SK-N-MC (cell line): ENCODE measurements at regions not wholly inside any gene's neighbourhood (a gene's known extent, or its start where the extent isn't known, plus 50 kb on each side); places are given as distances from the start of the nearest gene placed in this dataset.
"Not testable (repeated sequence)": the region's sequence is repeated elsewhere in the genome, so short reads cannot be mapped to it uniquely, and the experiment has no call there.

Source experiments
- DNase-seq: peaks from one replicate; pipeline ENCODE4 v3.0.0-alpha.2; 2011; ENCODE audit warnings: low read depth, low spot score
- H3K27ac ChIP-seq: fragments of 200-600 bp; sonication (generic); 2 replicates; pipeline ENCODE4 v1.5.1; 2016; ENCODE audit warnings: mixed run types
- H3K36me3 ChIP-seq: fragments of 200-600 bp; sonication (generic); 2 replicates; pipeline ENCODE4 v1.6.1; 2017; ENCODE audit warnings: antibody characterized with exemption, low read length, mixed read lengths; ENCODE audit not compliant: insufficient read depth
- H3K4me3 ChIP-seq: fragments of 200-600 bp; sonication (generic); 2 replicates; pipeline ENCODE4 v1.5.1; 2016
- H3K9ac ChIP-seq: fragments of 200-600 bp; sonication (generic); 2 replicates; pipeline ENCODE4 v1.8.0; 2017; ENCODE audit warnings: mixed run types, mixed read lengths; ENCODE audit not compliant: insufficient read length
- H3K9me3 ChIP-seq: fragments of 200-600 bp; sonication (generic); 2 replicates; pipeline ENCODE4 v1.6.1; 2017; ENCODE audit warnings: low read depth, mild to moderate bottlenecking, antibody characterized with exemption, low read length, moderate library complexity, mixed read lengths
- EZH2 ChIP-seq: fragments of 200-600 bp; sonication (generic); IDR thresholded peaks from one replicate; pipeline ENCODE4 v1.6.1; 2017; ENCODE audit warnings: antibody characterized with exemption
- FOXP2 ChIP-seq: optimal IDR thresholded peaks from 2 replicates; pipeline ENCODE3; 2011; ENCODE audit warnings: mild to moderate bottlenecking, moderate library complexity; ENCODE audit not compliant: insufficient read depth; ENCODE audit errors: extremely low read length, control extremely low read depth
- POLR2AphosphoS5 ChIP-seq: IDR thresholded peaks from 2 replicates; pipeline ENCODE4 v1.6.1; 2012; ENCODE audit warnings: mild to moderate bottlenecking, low read depth, low read length, borderline replicate concordance

- Histone ChIP-seq H3K9me3 (no peaks in the 10 kb centered on the region), H3K9ac (no peak overlapping the region), H3K36me3 (no peaks in the 10 kb centered on the region), H3K27ac (no peak overlapping the region), H3K4me3 (no peak overlapping the region)
- TF ChIP-seq POLR2AphosphoS5 (no peak), EZH2 (no peak), FOXP2 (no peak)
- DNase-seq, result no peak
These were observed 280.1 kb downstream of the GATA3 start for GRCh38 chr10:8334631-8335030.

DNA sequence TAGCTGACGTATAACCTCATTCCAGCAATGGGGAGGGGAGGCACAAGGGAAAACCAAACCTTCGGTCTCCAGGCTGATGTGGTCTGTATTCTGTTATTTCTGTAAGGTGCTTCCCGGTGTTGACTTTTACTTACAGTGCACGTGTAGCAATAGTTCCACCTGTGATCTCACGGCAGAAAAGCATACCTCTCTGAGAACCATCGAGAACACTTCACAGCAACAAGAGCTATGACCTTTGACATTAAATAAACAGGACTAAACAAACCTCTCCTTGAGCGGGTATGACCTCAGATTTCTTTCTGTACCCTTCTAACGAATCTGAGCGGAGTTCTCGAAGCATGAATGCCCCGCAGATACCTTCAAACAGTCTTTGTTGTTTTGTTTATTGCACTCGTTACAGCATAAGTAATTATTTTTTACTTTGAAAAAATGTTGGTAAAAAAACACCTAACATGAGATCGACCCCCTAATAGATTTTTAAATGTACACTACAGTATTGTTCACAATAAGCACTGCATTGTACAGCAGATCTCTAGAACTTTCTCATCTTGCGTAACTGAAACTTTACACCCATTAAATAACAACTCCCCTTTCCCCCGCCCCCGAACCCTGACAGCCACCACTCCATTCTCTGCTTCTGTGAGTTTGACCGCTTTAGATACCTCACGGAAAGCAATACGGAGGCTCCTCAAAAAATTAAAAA is 282.3 kb downstream of the GATA3 start:
- DNase-seq, result no peak
- TF ChIP-seq POLR2AphosphoS5 (no peak), EZH2 (no peak), FOXP2 (no peak)
- Histone ChIP-seq H3K36me3 (no peaks in the 10 kb centered on the region), H3K9ac (no peak overlapping the region), H3K4me3 (no peak overlapping the region), H3K27ac (no peak overlapping the region), H3K9me3 (no peaks in the 10 kb centered on the region)

- Histone ChIP-seq H3K9ac (no peak overlapping the region), H3K36me3 (no peaks in the 10 kb centered on the region), H3K9me3 (no peaks in the 10 kb centered on the region), H3K4me3 (no peak overlapping the region), H3K27ac (no peak overlapping the region)
- TF ChIP-seq FOXP2, result no peak
- no peak for TF ChIP-seq EZH2
- TF ChIP-seq POLR2AphosphoS5, result no peak
- no peak for DNase-seq
These were observed 282.8 kb downstream of the GATA3 start for GRCh38 chr10:8337332-8337651.

DNA sequence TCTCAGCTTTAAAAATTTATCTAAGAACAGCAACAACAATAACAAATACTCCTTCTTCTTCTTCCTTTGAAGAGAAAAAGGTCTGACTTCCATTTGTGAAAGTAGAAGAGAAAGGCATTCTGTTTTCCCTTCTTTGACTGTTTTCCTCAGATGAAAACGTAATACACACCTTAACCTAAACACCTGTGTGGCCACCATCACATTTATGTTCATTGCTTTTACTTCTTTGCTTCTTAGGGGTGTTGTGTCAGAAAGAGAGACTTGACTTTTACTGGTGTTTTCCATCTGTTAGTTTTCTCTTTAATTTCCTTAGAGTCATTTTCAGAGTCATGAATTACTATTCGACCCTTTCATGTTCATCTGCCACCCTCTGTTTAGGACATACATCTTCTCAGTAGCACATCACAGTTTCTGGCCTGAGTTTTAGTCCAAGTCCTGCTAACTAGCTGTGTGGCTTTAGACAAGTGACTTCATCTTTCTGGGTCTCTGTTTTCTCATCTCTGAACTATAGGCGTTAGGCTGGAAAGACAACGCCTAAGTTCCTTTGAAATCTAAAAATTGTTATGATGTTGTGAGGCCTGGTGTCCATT is 283.8 kb downstream of the GATA3 start:
- H3K9ac ChIP-seq, result no peak overlapping the region
- no peak overlapping the region for H3K27ac ChIP-seq
- H3K4me3 ChIP-seq, result no peak overlapping the region
- no peak for DNase-seq
- TF ChIP-seq EZH2, result no peak
- no peak for TF ChIP-seq POLR2AphosphoS5
- no peak for TF ChIP-seq FOXP2
- H3K36me3 ChIP-seq, result no peaks in the 10 kb centered on the region
- H3K9me3 ChIP-seq, result no peaks in the 10 kb centered on the region

DNA sequence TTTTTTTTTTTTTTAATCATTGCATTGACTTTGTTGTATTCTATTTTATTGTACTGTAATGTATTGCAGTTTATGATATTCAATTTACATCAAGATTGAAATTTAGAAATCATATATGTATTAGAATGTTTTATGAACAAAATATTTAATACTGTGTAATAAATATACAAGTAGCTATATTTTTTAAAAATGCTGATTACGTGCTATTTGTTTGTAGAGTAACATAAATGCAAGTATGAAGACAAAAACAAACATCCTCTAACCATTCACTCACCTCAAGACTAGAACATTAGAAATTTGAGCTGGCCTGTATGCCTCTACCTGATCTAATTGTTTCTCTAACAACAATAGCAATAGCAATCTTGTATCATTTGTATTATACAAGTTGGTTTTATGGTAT is 290.3 kb downstream of the GATA3 start:
- Histone ChIP-seq H3K36me3 (no peaks in the 10 kb centered on the region), H3K27ac (no peak overlapping the region), H3K4me3 (no peak overlapping the region), H3K9ac (no peak overlapping the region), H3K9me3 (no peaks in the 10 kb centered on the region)
- TF ChIP-seq POLR2AphosphoS5, result no peak
- TF ChIP-seq EZH2, result no peak
- TF ChIP-seq FOXP2, result no peak
- DNase-seq, result no peak

DNA sequence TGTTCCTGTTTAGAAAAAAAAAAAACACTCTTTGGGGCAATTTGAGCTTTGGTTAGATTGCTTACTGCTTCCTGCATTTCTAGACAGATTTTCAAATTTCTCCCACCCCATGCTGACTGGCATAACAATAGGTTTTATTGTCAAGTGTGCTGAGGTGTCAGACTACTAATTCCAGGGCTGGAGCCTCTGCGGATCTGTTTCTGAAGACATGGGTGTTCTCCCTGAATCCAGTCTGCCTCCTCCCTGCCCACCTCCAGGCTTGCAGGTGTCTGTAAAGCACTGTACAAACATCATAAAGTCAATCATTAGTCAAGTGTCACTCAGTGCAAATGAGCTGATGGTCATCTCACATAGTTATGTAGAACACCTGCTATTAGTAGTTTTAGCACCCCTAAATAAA is 292.4 kb downstream of the GATA3 start:
- no peak overlapping the region for H3K4me3 ChIP-seq
- no peaks in the 10 kb centered on the region for H3K36me3 ChIP-seq
- H3K9ac ChIP-seq, result no peak overlapping the region
- TF ChIP-seq POLR2AphosphoS5 (no peak), EZH2 (no peak), FOXP2 (no peak)
- H3K9me3 ChIP-seq, result no peaks in the 10 kb centered on the region
- DNase-seq, result no peak
- H3K27ac ChIP-seq, result no peak overlapping the region

DNA sequence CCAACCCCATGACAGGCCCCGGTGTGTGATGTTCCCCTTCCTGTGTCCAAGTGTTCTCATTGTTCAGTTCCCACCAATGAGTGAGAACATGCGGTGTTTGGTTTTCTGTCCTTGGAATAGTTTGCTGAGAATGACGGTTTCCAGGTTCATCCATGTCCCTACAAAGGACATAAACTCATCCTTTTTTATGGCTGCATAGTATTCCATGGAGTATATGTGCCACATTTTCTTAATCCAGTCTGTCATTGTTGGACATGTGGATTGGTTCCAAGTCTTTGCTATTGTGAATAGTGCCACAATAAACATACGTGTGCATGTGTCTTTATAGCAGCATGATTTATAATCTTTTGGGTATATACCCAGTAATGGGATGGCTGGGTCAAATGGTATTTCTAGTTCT is 293.1 kb downstream of the GATA3 start:
- not testable (repeated sequence) for DNase-seq, H3K9ac ChIP-seq, H3K27ac ChIP-seq, H3K4me3 ChIP-seq, H3K9me3 ChIP-seq, H3K36me3 ChIP-seq

DNA sequence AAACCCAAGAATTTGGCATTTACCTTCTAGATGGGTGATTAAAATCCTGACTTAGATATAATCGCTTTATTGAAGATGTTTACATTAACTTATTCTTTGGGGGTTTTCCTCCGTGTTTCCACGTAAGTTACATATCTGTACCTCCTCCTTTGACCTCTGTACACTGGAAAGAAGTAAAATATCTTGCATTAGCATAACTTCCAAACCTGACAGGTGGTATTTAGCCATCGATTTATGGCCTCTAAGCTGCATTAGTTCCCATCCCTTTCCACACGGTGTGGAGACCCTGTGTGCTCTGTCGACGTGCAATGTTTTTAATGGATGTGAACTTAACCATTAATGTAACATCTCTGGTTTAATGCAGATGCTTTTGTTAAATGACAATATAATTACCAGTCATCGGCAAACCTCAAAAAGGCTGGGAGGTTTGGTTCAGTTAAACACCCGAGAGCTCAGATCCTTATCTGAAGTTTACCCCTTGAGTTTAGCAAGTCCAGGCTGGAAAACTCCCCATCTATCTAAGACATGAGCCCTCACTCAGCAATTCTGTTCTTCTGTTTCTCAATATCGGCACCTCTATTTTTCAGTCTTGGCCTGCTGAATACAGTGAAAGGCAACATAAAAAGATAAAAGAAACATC is 295.2 kb downstream of the GATA3 start:
- no peaks in the 10 kb centered on the region for H3K36me3 ChIP-seq
- H3K27ac ChIP-seq, result no peak overlapping the region
- TF ChIP-seq FOXP2 (no peak), EZH2 (no peak), POLR2AphosphoS5 (no peak)
- H3K9ac ChIP-seq, result no peak overlapping the region
- no peak overlapping the region for H3K4me3 ChIP-seq
- H3K9me3 ChIP-seq, result no peaks in the 10 kb centered on the region
- DNase-seq, result no peak

- no peak for TF ChIP-seq POLR2AphosphoS5
- no peak for TF ChIP-seq FOXP2
- no peak for TF ChIP-seq EZH2
- no peak for DNase-seq
- H3K9me3 ChIP-seq, result no peaks in the 10 kb centered on the region
- H3K27ac ChIP-seq, result no peak overlapping the region
- H3K9ac ChIP-seq, result no peak overlapping the region
- H3K36me3 ChIP-seq, result no peaks in the 10 kb centered on the region
- no peak overlapping the region for H3K4me3 ChIP-seq
These were observed 295.9 kb downstream of the GATA3 start for GRCh38 chr10:8350250-8350967.
